AG04449 (cell line): ENCODE measurements at regions not wholly inside any gene's neighbourhood (a gene's known extent, or its start where the extent isn't known, plus 50 kb on each side); places are given as distances from the start of the nearest gene placed in this dataset.
"Not testable (repeated sequence)": the region's sequence is repeated elsewhere in the genome, so short reads cannot be mapped to it uniquely, and the experiment has no call there.

Experiments used
- CTCF ChIA-PET: fragments of 350-600 bp; formaldehyde crosslinking; extraction: SDS; loops from one replicate; lab custom pipeline; 2021; ENCODE audit warnings: antibody characterized with exemption; lab: Yijun Ruan, JAX
- POLR2A ChIA-PET: fragments of 400-600, 350-600 bp; formaldehyde crosslinking; extraction: SDS; loops from one replicate; lab custom pipeline; 2020; ENCODE audit warnings: antibody characterized with exemption, inconsistent platforms; lab: Yijun Ruan, JAX
- DNase-seq: peaks from one replicate; pipeline ENCODE4 v3.0.0-alpha.2; 2010; ENCODE audit warnings: low read depth, low spot score
- H3K4me3 ChIP-seq: 2 replicates; pipeline ENCODE4 v1.5.1; 2011; ENCODE audit warnings: low read depth, mild to moderate bottlenecking, control low read depth, low read length
- CTCF ChIP-seq: IDR thresholded peaks from one replicate; pipeline ENCODE4 v1.5.1; 2011; ENCODE audit warnings: mild to moderate bottlenecking, moderate library complexity, low read length, control low read depth, inconsistent platforms; ENCODE audit not compliant: insufficient read depth; ENCODE audit errors: missing control alignments

- POLR2A ChIA-PET = no interaction called here
- no peak for TF ChIP-seq CTCF
- CTCF ChIA-PET = interaction anchor here (1.0 kb wide), 1 partner anchor 902 kb away, joined by 3 read pairs; no protein-coding TSS in a partner anchor
- H3K4me3 ChIP-seq = no peak overlapping the region
- no peak for DNase-seq
These were observed 107.3 kb upstream of the ANKRD30BL start for GRCh38 chr2:132268977-132269523.

GRCh38 chr2:132270255-132270654 is 108.5 kb upstream of the ANKRD30BL start:
- TF ChIP-seq CTCF = no peak
- no peak overlapping the region for H3K4me3 ChIP-seq
- no peak for DNase-seq
- CTCF ChIA-PET = no interaction called here
- POLR2A ChIA-PET = no interaction called here

GRCh38 chr2:132270981-132271546 is 109.3 kb upstream of the ANKRD30BL start:
- CTCF ChIA-PET = no interaction called here
- no peak for TF ChIP-seq CTCF
- POLR2A ChIA-PET = no interaction called here
- no peak overlapping the region for H3K4me3 ChIP-seq
- DNase-seq = no peak

GRCh38 chr2:132271794-132272193 is 110.0 kb upstream of the ANKRD30BL start:
- POLR2A ChIA-PET, H3K4me3 ChIP-seq, CTCF ChIA-PET, DNase-seq: not testable (repeated sequence)

- H3K4me3 ChIP-seq = no peak overlapping the region
- no peak for DNase-seq
- POLR2A ChIA-PET = no interaction called here
- TF ChIP-seq CTCF = no peak
- CTCF ChIA-PET = no interaction called here
These were observed 111.0 kb upstream of the ANKRD30BL start for GRCh38 chr2:132272713-132273112.

- H3K4me3 ChIP-seq, POLR2A ChIA-PET, DNase-seq, CTCF ChIA-PET: not testable (repeated sequence)
These were observed 111.8 kb upstream of the ANKRD30BL start for GRCh38 chr2:132273585-132273984.

GRCh38 chr2:132274000-132274399 is 112.2 kb upstream of the ANKRD30BL start:
- TF ChIP-seq CTCF = no peak
- ChIA-PET POLR2A (no interaction called here), CTCF (no interaction called here)
- no peak overlapping the region for H3K4me3 ChIP-seq
- no peak for DNase-seq
